GM23338 (cell line): ENCODE measurements at regions not wholly inside any gene's neighbourhood (a gene's known extent, or its start where the extent isn't known, plus 50 kb on each side); places are given as distances from the start of the nearest gene placed in this dataset.

ENCODE experiments used
- ATAC-seq: fragments of 200-7000 bp; cut with Tn5 transposase; 3 replicates; pipeline ENCODE4 v1.9.1; 2020
- DNase-seq: peaks from one replicate; pipeline ENCODE4 v3.0.0-alpha.2; 2015; ENCODE audit warnings: low spot score
- H2AFZ ChIP-seq: fragments of 200-600 bp; sonication (generic); 2 replicates; pipeline ENCODE4 v1.8.0; 2016; ENCODE audit warnings: antibody characterized with exemption, mild to moderate bottlenecking, moderate library complexity
- H3F3A ChIP-seq: fragments of 200-600 bp; sonication (generic); replicated peaks from 2 replicates; pipeline ENCODE4 v1.8.0; 2017; ENCODE audit warnings: antibody characterized with exemption, mixed run types, low read depth
- H3K27ac ChIP-seq: fragments of 200-600 bp; sonication (generic); 2 replicates; pipeline ENCODE4 v1.6.1; 2016; ENCODE audit warnings: low read depth
- H3K27me3 ChIP-seq: fragments of 200-600 bp; sonication (generic); 2 replicates; pipeline ENCODE4 v1.8.0; 2016; ENCODE audit warnings: mild to moderate bottlenecking, mixed run types, moderate library complexity; ENCODE audit not compliant: insufficient read depth
- H3K36me3 ChIP-seq: fragments of 200-600 bp; sonication (generic); 2 replicates; pipeline ENCODE4 v1.8.0; 2016; ENCODE audit warnings: mild to moderate bottlenecking; ENCODE audit not compliant: insufficient read depth
- H3K4me1 ChIP-seq: fragments of 200-600 bp; sonication (generic); 2 replicates; pipeline ENCODE4 v1.8.0; 2016; ENCODE audit warnings: mild to moderate bottlenecking, moderate library complexity; ENCODE audit not compliant: insufficient read depth
- H3K4me2 ChIP-seq: fragments of 200-600 bp; sonication (generic); 2 replicates; pipeline ENCODE4 v1.7.1; 2017; ENCODE audit warnings: mixed run types
- H3K4me3 ChIP-seq: fragments of 200-600 bp; sonication (generic); 2 replicates; pipeline ENCODE4 v1.6.1; 2016; ENCODE audit warnings: mixed run types
- H3K79me2 ChIP-seq: fragments of 200-600 bp; sonication (generic); replicated peaks from 2 replicates; pipeline ENCODE4 v1.8.0; 2017; ENCODE audit warnings: mild to moderate bottlenecking; ENCODE audit not compliant: insufficient read depth
- H3K9me2 ChIP-seq: fragments of 200-600 bp; sonication (generic); 2 replicates; pipeline ENCODE4 v1.8.0; 2017; ENCODE audit not compliant: insufficient read depth
- H4K20me1 ChIP-seq: fragments of 200-600 bp; sonication (generic); replicated peaks from 2 replicates; pipeline ENCODE4 v1.8.0; 2017; ENCODE audit warnings: mild to moderate bottlenecking; ENCODE audit not compliant: insufficient read depth
- H3K27ac Mint-ChIP-seq: 2 replicates; pipeline ENCODE4 v1.8.0; 2020; ENCODE audit warnings: inconsistent platforms, mild to moderate bottlenecking, moderate library complexity, mixed read lengths
- H3K27me3 Mint-ChIP-seq: 3 replicates; pipeline ENCODE4 v1.8.0; 2022; ENCODE audit warnings: low read depth, mild to moderate bottlenecking, moderate library complexity, mixed read lengths, inconsistent platforms; ENCODE audit not compliant: insufficient read depth, poor library complexity
- H3K36me3 Mint-ChIP-seq: 3 replicates; pipeline ENCODE4 v1.8.0; 2021; ENCODE audit warnings: low read depth, mild to moderate bottlenecking, inconsistent platforms, moderate library complexity, mixed read lengths
- H3K4me1 Mint-ChIP-seq: 3 replicates; pipeline ENCODE4 v1.8.0; 2020; ENCODE audit warnings: mild to moderate bottlenecking, inconsistent platforms, mixed read lengths
- H3K4me3 Mint-ChIP-seq: 3 replicates; pipeline ENCODE4 v1.8.0; 2021; ENCODE audit warnings: moderate library complexity, mild to moderate bottlenecking, inconsistent platforms, mixed read lengths
- H3K9me3 Mint-ChIP-seq: 3 replicates; pipeline ENCODE4 v1.8.0; 2020; ENCODE audit warnings: moderate library complexity, mild to moderate bottlenecking, inconsistent platforms, mixed read lengths
- CREB1 ChIP-seq: fragments of 250-450 bp; sonication (Bioruptor Pico); IDR thresholded peaks from 2 replicates; pipeline ENCODE4 v1.5.0; 2020; ENCODE audit warnings: low read depth, mild to moderate bottlenecking, moderate library complexity
- CTCF ChIP-seq, 2 experiments: fragments of 200-600 bp in 1 of 2; sonication (generic) in 1 of 2; conservative IDR thresholded peaks; 2 replicates each; pipeline versions ENCODE4 v1.5.1 to v1.6.1; 2016 to 2017; ENCODE audit warnings: antibody characterized with exemption in 2 of 2, low read depth in 2 of 2, mild to moderate bottlenecking in 2 of 2, moderate library complexity in 1 of 2
- ETS1 ChIP-seq: IDR thresholded peaks from 2 replicates; pipeline ENCODE4 v1.6.1; 2016; ENCODE audit warnings: antibody characterized with exemption
- EZH2 ChIP-seq: fragments of 200-600 bp; sonication (generic); IDR thresholded peaks from one replicate; pipeline ENCODE4 v1.8.0; 2017; ENCODE audit warnings: antibody characterized with exemption, mild to moderate bottlenecking, low read depth; ENCODE audit not compliant: unreplicated experiment
- EZH2phosphoT487 ChIP-seq: fragments of 200-600 bp; sonication (generic); IDR thresholded peaks from one replicate; pipeline ENCODE4 v1.8.1; 2018; ENCODE audit warnings: antibody characterized with exemption; ENCODE audit not compliant: unreplicated experiment
- JUNB ChIP-seq: IDR thresholded peaks from one replicate; pipeline ENCODE4 v1.6.1; 2016; ENCODE audit warnings: antibody characterized with exemption; ENCODE audit not compliant: unreplicated experiment
- NANOG ChIP-seq: IDR thresholded peaks from 2 replicates; pipeline ENCODE4 v1.6.1; 2016; ENCODE audit warnings: antibody characterized with exemption, borderline replicate concordance
- POLR2AphosphoS5 ChIP-seq: IDR thresholded peaks from 2 replicates; pipeline ENCODE4 v1.6.1; 2016; ENCODE audit warnings: antibody characterized with exemption, low read depth
- STAT1 ChIP-seq: IDR thresholded peaks from one replicate; pipeline ENCODE4 v1.6.1; 2016; ENCODE audit warnings: antibody characterized with exemption; ENCODE audit not compliant: unreplicated experiment
- ZNF114 ChIP-seq: fragments of 250-450 bp; sonication (Bioruptor Pico); IDR thresholded peaks from 2 replicates; pipeline ENCODE4 v1.5.0; 2020; ENCODE audit warnings: mild to moderate bottlenecking, moderate library complexity
- ZNF331 ChIP-seq: fragments of 250-450 bp; sonication (Bioruptor Pico); IDR thresholded peaks from 2 replicates; pipeline ENCODE4 v1.5.0; 2020; ENCODE audit warnings: low read depth, mild to moderate bottlenecking, moderate library complexity
- TF ChIP-seq, protein P1 (sequence below): fragments of 250-450 bp; sonication (Bioruptor Pico); IDR thresholded peaks from 2 replicates; pipeline ENCODE4 v1.5.0; 2020; ENCODE audit warnings: mild to moderate bottlenecking, moderate library complexity
- TF ChIP-seq, protein P2 (sequence below): IDR thresholded peaks from one replicate; pipeline ENCODE4 v1.6.1; 2018; ENCODE audit warnings: antibody characterized with exemption; ENCODE audit not compliant: unreplicated experiment

DNA sequence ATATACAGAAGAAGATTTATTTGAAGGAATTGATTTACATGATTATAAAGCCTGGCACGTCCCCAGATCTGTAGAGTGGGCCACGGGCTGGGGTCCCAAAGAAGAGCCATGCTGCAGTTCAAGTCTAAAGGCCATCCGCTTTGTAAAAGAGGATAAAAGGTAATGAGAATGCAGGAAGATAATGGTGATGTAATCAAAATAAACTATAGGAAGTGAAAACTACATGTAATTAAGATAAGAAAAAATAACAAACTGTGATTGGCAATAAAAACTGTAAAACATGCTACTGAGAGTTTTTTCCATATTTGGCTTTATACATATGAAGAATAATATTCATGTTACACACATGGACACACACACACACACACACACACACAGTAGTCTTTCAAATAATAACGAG lies 59.0 kb upstream of the TMEFF2 start:
- no peak for DNase-seq
- H3K27me3 ChIP-seq: no peaks in the 10 kb centered on the region
- H3K4me2 ChIP-seq: no peak overlapping the region
- Mint-ChIP-seq H3K4me3 (no peak overlapping the region), H3K4me1 (no peaks in the 10 kb centered on the region), H3K27me3 (no peaks in the 10 kb centered on the region), H3K9me3 (no peaks in the 10 kb centered on the region), H3K27ac (no peak overlapping the region), H3K36me3 (no peaks in the 10 kb centered on the region)
- no peaks in the 10 kb centered on the region for H3K9me2 ChIP-seq
- no peaks in the 10 kb centered on the region for H3F3A ChIP-seq
- H3K4me3 ChIP-seq: no peak overlapping the region
- no peaks in the 10 kb centered on the region for H3K4me1 ChIP-seq
- no peaks in the 10 kb centered on the region for H3K36me3 ChIP-seq
- no peaks in the 10 kb centered on the region for H4K20me1 ChIP-seq
- H3K79me2 ChIP-seq: no peaks in the 10 kb centered on the region
- ATAC-seq: no peak
- no peak overlapping the region for H2AFZ ChIP-seq
- TF ChIP-seq CREB1 (CRISPR knock-in tag): no peak
- no peak for TF ChIP-seq ZNF331 (CRISPR knock-in tag)
- no peak for TF ChIP-seq JUNB
- TF ChIP-seq EZH2: no peak
- no peak for TF ChIP-seq ZNF114 (CRISPR knock-in tag)
- TF ChIP-seq EZH2phosphoT487: no peak
- no peak for TF ChIP-seq CTCF (conservative IDR thresholded peaks at IDR 0.05; ENCODE audit: low read depth in 2 of 2)
- no peak for TF ChIP-seq NANOG
- TF ChIP-seq, protein P1, sequence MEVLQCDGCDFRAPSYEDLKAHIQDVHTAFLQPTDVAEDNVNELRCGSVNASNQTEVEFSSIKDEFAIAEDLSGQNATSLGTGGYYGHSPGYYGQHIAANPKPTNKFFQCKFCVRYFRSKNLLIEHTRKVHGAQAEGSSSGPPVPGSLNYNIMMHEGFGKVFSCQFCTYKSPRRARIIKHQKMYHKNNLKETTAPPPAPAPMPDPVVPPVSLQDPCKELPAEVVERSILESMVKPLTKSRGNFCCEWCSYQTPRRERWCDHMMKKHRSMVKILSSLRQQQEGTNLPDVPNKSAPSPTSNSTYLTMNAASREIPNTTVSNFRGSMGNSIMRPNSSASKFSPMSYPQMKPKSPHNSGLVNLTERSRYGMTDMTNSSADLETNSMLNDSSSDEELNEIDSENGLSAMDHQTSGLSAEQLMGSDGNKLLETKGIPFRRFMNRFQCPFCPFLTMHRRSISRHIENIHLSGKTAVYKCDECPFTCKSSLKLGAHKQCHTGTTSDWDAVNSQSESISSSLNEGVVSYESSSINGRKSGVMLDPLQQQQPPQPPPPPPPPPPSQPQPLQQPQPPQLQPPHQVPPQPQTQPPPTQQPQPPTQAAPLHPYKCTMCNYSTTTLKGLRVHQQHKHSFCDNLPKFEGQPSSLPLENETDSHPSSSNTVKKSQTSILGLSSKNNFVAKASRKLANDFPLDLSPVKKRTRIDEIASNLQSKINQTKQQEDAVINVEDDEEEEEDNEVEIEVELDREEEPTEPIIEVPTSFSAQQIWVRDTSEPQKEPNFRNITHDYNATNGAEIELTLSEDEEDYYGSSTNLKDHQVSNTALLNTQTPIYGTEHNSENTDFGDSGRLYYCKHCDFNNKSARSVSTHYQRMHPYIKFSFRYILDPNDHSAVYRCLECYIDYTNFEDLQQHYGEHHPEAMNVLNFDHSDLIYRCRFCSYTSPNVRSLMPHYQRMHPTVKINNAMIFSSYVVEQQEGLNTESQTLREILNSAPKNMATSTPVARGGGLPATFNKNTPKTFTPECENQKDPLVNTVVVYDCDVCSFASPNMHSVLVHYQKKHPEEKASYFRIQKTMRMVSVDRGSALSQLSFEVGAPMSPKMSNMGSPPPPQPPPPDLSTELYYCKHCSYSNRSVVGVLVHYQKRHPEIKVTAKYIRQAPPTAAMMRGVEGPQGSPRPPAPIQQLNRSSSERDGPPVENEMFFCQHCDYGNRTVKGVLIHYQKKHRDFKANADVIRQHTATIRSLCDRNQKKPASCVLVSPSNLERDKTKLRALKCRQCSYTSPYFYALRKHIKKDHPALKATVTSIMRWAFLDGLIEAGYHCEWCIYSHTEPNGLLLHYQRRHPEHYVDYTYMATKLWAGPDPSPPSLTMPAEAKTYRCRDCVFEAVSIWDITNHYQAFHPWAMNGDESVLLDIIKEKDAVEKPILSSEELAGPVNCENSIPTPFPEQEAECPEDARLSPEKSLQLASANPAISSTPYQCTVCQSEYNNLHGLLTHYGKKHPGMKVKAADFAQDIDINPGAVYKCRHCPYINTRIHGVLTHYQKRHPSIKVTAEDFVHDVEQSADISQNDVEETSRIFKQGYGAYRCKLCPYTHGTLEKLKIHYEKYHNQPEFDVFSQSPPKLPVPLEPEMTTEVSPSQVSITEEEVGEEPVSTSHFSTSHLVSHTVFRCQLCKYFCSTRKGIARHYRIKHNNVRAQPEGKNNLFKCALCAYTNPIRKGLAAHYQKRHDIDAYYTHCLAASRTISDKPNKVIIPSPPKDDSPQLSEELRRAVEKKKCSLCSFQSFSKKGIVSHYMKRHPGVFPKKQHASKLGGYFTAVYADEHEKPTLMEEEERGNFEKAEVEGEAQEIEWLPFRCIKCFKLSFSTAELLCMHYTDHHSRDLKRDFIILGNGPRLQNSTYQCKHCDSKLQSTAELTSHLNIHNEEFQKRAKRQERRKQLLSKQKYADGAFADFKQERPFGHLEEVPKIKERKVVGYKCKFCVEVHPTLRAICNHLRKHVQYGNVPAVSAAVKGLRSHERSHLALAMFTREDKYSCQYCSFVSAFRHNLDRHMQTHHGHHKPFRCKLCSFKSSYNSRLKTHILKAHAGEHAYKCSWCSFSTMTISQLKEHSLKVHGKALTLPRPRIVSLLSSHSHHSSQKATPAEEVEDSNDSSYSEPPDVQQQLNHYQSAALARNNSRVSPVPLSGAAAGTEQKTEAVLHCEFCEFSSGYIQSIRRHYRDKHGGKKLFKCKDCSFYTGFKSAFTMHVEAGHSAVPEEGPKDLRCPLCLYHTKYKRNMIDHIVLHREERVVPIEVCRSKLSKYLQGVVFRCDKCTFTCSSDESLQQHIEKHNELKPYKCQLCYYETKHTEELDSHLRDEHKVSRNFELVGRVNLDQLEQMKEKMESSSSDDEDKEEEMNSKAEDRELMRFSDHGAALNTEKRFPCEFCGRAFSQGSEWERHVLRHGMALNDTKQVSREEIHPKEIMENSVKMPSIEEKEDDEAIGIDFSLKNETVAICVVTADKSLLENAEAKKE (CRISPR knock-in tag): no peak
- TF ChIP-seq POLR2AphosphoS5: no peak
- TF ChIP-seq STAT1: no peak
- TF ChIP-seq, protein P2, sequence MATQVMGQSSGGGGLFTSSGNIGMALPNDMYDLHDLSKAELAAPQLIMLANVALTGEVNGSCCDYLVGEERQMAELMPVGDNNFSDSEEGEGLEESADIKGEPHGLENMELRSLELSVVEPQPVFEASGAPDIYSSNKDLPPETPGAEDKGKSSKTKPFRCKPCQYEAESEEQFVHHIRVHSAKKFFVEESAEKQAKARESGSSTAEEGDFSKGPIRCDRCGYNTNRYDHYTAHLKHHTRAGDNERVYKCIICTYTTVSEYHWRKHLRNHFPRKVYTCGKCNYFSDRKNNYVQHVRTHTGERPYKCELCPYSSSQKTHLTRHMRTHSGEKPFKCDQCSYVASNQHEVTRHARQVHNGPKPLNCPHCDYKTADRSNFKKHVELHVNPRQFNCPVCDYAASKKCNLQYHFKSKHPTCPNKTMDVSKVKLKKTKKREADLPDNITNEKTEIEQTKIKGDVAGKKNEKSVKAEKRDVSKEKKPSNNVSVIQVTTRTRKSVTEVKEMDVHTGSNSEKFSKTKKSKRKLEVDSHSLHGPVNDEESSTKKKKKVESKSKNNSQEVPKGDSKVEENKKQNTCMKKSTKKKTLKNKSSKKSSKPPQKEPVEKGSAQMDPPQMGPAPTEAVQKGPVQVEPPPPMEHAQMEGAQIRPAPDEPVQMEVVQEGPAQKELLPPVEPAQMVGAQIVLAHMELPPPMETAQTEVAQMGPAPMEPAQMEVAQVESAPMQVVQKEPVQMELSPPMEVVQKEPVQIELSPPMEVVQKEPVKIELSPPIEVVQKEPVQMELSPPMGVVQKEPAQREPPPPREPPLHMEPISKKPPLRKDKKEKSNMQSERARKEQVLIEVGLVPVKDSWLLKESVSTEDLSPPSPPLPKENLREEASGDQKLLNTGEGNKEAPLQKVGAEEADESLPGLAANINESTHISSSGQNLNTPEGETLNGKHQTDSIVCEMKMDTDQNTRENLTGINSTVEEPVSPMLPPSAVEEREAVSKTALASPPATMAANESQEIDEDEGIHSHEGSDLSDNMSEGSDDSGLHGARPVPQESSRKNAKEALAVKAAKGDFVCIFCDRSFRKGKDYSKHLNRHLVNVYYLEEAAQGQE: no peak
- TF ChIP-seq ETS1: no peak
- no peak overlapping the region for H3K27ac ChIP-seq
